Left lung (tissue), 4 donors: ENCODE measurements at regions not wholly inside any gene's neighbourhood (a gene's known extent, or its start where the extent isn't known, plus 50 kb on each side); places are given as distances from the start of the nearest gene placed in this dataset.

ENCODE experiments used
- ATAC-seq: fragments of 200-7000 bp; cut with Tn5 transposase; one replicate; pipeline ENCODE4 v1.9.1; 2020; ENCODE audit warnings: moderate library complexity
- DNase-seq, 4 donors: peaks; one replicate each; pipeline ENCODE4 v3.0.0-alpha.2; 2013 to 2020
- H3K27ac ChIP-seq, 2 donors: fragments of 200-600 bp; sonication (generic) in 1 of 2; one replicate each; pipeline versions ENCODE4 v1.5.0 to v1.8.0; 2020 to 2021
- H3K27me3 ChIP-seq, 2 donors: fragments of 200-600 bp; sonication (generic) in 1 of 2; one replicate each; pipeline versions ENCODE4 v1.5.0 to v1.8.0; 2020 to 2021
- H3K36me3 ChIP-seq, 2 donors: fragments of 200-600 bp; sonication (generic) in 1 of 2; one replicate each; pipeline versions ENCODE4 v1.5.0 to v1.8.0; 2020 to 2021
- H3K4me1 ChIP-seq, 2 donors: fragments of 200-600 bp; one replicate each; pipeline ENCODE4 v1.8.0; 2021
- H3K4me3 ChIP-seq, 2 donors: fragments of 200-600 bp; sonication (generic) in 1 of 2; one replicate each; pipeline versions ENCODE4 v1.5.0 to v1.8.0; 2020 to 2021; ENCODE audit warnings: mild to moderate bottlenecking in 1 of 2
- H3K9me3 ChIP-seq, 2 donors: fragments of 200-600 bp; sonication (generic) in 1 of 2; one replicate each; pipeline versions ENCODE4 v1.5.0 to v1.8.0; 2020 to 2021
- CTCF ChIP-seq, 2 donors: fragments of 200-600 bp; sonication (generic) in 1 of 2; IDR thresholded peaks; one replicate each; pipeline versions ENCODE4 v1.5.0 to v1.8.0; 2021; ENCODE audit warnings: antibody characterized with exemption in 2 of 2
- intact Hi-C, 2 donors: fragments of 100-400 bp; cut with DNase I; formaldehyde crosslinking; loops; one replicate each; pipeline versions ENCODE4 v1.11.2 to v1.14.2; 2022
- donor health status: DM: no; HTN: yes; CAD: no.
- donor health status: DM: no; HTN: no; CAD: no.

DNA sequence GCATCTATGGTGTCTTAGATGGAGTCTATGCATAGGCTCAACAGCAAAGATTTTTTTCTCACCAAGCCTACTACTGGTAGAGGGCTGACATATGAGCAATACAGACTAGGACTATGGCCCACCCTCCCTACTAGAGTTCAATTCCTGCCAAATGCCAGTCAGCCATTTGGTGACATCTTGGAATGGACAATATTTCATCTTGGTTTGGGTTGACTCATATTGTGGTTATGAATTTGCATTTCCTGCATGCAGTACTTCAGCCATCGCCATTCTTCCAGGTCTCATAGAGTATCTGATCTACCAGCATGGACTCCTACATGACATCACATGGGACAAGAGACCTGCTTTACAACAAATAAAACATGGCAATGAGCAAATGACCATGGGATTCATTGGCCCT lies 778.1 kb upstream of the SOX9 start:
- no peaks in the 10 kb centered on the region for H3K9me3 ChIP-seq
- no peaks in the 10 kb centered on the region for H3K4me1 ChIP-seq
- intact Hi-C loops = no loop called here
- no peaks in the 10 kb centered on the region for H3K36me3 ChIP-seq
- TF ChIP-seq CTCF (IDR thresholded peaks at IDR 0.05) = no peak
- ATAC-seq (no peak), DNase-seq (no peak)
- no peaks in the 10 kb centered on the region for H3K27me3 ChIP-seq
- H3K4me3 ChIP-seq = no peak overlapping the region
- no peak overlapping the region for H3K27ac ChIP-seq

GRCh38 chr17:71349908-71350600 lies 770.8 kb upstream of the SOX9 start:
- ATAC-seq = no peak
- Histone ChIP-seq H3K36me3 (no peaks in the 10 kb centered on the region), H3K27me3 (no peaks in the 10 kb centered on the region), H3K4me3 (no peak overlapping the region), H3K4me1 (no peaks in the 10 kb centered on the region), H3K27ac (no peak overlapping the region), H3K9me3 (peaks cover 0 to 7% of the 10 kb centered on the region in 2 donors)
- DNase-seq = no peak
- intact Hi-C loops = no loop called here
- no peak for TF ChIP-seq CTCF (IDR thresholded peaks at IDR 0.05)

GRCh38 chr17:71360301-71360700 lies 760.5 kb upstream of the SOX9 start:
- Histone ChIP-seq H3K9me3 (peaks cover 0 to 13% of the 10 kb centered on the region in 2 donors), H3K4me1 (no peaks in the 10 kb centered on the region), H3K27me3 (no peaks in the 10 kb centered on the region), H3K36me3 (no peaks in the 10 kb centered on the region), H3K27ac (no peak overlapping the region), H3K4me3 (no peak overlapping the region)
- ATAC-seq (no peak), DNase-seq (no peak)
- no peak for TF ChIP-seq CTCF (IDR thresholded peaks at IDR 0.05)
- intact Hi-C loops = no loop called here

DNA sequence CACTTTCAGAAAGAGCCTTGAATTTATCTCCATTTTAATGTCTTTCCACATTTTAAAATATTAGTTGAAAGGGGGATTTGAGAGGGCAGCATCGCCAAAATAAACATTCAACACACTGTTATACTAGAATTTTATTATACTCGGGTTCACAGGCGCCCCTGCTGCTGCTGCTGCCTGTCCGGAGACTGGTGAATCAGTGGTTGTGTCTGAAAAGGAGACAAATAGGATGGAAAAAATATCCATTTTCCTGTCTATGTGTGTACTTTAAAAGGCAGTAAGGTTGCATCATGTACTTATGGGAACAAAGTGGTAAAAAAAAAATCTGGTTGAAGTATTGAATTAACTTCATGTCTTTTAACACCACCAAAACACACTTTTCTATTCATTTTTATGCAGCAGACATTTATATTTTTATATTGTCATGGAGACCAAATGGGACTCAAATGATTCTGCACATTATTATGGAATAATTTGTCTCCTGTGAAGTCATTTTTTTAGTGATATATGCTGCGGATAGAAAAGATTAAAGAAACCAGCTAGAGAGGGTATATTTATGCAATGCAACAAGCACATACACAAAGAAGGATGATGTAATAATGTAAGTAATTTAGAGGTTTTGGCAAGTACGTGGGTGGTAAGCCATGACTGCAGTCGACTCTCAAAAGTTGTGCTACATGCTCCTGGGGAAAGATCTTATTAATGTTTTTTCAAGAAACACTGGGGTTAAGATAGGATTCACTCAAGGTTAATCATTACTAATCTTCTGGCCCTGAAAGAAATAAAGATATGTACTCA lies 759.0 kb upstream of the SOX9 start:
- intact Hi-C loops = no loop called here
- Histone ChIP-seq H3K27ac (no peak overlapping the region), H3K4me1 (no peaks in the 10 kb centered on the region), H3K4me3 (no peak overlapping the region), H3K9me3 (peaks cover 0 to 13% of the 10 kb centered on the region in 2 donors), H3K36me3 (no peaks in the 10 kb centered on the region), H3K27me3 (no peaks in the 10 kb centered on the region)
- peak in 1 of 4 donors; percentile 33 for DNase-seq
- no peak for ATAC-seq
- TF ChIP-seq CTCF (IDR thresholded peaks at IDR 0.05) = no peak

- no peak for ATAC-seq
- Histone ChIP-seq H3K4me1 (no peaks in the 10 kb centered on the region), H3K9me3 (peaks cover 0 to 13% of the 10 kb centered on the region in 2 donors), H3K27ac (no peak overlapping the region), H3K36me3 (no peaks in the 10 kb centered on the region), H3K27me3 (no peaks in the 10 kb centered on the region), H3K4me3 (no peak overlapping the region)
- no peak for TF ChIP-seq CTCF (IDR thresholded peaks at IDR 0.05)
- intact Hi-C loops = no loop called here
- DNase-seq = no peak
These were observed 757.2 kb upstream of the SOX9 start for GRCh38 chr17:71363661-71364060.
